ENCODE measurements at regions not wholly inside any gene's neighbourhood (a gene's known extent, or its start where the extent isn't known, plus 50 kb on each side); places are given as distances from the start of the nearest gene placed in this dataset.
"Not testable (repeated sequence)": the region's sequence is repeated elsewhere in the genome, so short reads cannot be mapped to it uniquely, and the experiment has no call there.

DNA sequence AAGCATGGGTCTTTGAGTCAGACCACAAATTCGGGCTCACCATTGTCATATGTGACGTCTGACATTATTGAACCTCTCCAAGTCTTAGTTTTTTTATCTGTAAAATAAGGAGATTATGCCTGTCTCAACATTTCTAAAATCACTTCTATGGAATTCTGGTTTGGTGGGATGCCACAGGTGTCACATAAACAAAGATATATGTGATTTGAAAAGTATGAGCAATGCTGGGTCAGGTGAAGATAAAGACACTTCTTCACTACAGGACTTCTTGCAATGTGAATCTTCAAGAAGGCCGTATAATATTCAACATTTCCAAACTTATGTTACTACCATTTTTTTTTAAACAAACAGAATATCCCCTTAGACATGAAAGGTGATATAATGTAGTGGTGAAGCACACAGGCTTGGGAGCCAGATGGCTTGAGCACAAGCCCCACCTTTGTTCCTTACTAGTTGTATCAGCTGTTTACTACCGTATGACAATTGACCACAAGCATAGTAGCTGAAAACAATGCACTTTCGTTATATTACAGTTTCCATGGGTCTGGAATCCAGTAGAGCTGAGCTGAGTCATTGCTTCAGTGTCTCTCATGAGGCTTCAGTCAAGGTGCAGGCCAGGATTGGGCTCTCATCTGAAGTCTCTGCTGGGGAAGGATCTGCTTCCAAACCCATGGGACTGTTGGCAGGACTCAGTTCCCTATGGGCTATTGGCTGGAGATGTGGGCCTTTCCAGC is 87.7 kb downstream of the UTP18 start:
- no peak for DNase-seq

DNA sequence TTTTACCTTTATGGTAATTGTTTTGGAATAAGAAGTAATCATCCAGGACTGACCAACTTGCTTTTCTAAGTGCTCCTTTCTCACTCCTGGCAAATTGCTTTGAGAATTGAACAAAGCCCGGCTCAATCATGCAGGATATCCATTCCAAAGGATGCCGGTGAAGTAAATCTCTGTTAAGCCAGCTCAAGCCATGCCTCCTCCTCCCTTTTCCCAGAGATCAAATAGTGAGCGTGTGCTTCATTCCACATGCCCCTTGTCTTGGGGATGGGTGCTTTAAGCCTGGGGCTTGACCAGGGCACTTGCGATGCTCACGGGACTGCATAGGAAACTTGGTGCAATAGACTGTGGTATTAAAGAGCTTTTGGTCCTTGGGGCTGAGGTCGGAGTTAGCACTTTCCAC is 90.7 kb downstream of the UTP18 start:
- DNase-seq: no peak

DNA sequence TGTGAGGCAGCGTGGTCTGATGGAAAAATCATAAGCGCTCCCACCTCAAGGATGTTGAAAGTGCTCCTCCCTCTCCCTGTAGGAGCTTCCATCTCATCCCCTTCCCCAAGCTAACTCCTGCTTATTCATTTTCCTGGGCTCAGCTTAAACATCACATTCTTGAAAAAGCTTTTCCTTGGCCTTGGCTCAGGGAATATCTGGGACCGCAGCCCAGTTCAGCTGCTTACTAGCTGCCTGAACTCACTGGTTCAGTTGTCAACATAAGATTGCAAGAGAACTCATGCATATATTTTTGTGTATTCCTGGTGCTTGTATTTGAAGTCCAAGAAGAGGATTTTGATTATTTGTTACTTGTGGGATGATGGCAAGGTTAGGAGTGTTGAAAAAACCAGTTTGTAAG is 91.5 kb downstream of the UTP18 start:
- DNase-seq: no peak

DNA sequence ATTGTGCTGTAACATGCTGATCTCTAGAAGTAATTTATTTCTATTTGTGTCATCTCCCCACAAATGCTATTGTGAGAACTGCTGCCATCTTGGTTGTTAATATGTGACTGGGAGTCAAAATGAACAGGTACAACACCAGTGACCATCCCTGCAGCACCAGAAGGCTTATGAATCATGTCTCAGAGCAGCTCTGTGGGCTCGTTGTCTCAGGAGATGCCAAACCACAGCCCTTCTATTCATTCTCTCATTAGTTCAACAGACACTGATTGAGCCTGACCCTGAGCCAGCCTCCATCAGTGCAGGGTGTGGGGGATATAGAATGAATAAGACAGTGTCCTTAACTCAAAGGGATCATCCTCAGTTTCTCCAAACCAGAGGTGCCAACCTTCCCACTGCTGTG is 92.5 kb downstream of the UTP18 start:
- DNase-seq: no peak

DNA sequence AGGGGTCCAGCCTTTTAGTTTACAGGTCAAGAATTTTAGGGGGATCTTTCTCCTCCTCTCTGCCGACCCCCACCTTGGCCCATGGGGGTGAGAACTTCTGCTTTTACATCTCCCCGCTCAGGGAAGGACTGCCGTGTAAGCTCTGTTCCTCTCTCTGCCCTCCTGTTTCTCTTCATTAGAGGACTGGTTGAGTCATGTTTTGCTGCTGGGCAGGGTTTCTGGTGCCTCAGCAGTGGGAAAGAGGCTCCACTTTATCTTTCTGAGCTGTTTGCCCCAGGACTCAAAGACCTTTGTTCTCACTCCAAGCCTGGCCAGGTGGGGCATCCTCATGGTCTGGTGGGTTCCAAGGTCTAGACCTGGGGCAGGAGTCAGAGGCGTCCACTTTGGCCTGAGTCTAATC is 93.0 kb downstream of the UTP18 start:
- DNase-seq: no peak

DNA sequence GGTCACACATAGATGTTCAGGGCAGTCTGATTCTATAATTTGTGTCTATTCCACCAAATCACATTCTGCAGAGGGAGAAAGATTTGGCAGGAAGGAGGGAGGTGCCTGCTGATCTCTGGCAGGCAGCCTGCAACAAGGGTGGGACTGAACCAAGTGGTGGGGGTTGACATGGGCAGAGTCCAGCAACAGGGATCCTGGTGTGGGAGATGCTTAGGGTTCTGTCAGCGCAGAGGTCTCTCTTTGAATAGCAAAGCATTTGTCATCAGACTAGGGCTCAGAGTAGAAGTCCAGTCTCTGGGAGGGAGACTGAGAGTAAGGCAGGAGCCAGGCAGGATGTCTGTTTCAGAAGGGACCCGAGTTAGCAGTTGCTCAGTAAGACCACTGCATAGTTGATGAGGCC is 94.6 kb downstream of the UTP18 start:
- no peak for DNase-seq

DNA sequence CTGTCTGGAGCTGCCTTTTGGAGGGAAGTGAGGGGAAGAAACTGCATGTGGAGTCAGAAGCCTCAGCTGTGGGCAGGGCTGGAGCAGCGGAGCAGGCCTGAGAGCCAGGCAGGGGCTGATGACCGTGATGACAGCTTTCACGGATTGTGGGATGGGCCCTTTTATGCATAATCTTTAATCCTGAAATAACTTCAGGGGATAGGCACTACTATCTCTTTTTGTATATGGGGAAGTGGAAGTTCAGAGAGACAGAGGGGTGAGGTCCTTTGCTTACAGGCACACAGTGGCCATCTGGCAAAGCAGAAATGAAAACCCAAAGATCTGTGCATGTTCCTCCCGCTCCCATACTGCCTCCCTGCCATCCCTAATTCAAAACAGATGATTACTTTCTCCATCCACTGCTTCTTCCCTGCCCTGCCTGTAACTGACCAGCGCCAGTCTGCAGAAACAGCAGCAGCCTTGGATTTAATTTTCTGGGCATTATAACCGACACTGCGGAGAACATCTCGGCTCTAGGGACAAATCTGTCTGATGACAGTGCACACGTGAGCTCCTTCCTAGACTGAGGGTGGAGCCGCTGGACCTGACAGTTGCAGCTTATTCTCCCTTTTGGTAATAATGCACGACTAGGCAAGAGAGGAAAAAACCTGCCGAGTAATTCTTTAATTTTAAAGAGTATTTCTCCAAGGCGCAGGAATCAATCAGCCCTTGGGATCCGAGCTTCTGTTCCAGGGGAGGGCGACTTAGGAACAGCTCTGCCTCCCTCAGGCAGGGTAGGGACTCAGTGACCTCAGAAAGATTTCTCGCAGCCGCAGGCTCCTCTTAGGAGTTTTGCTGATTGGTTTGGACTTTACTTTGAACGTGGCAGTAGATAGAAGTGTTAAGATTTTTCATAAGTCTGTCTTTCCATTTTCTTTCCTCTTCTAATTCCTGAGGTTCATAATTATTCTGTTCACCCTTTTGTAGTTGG is 95.4 kb downstream of the UTP18 start:
- DNase-seq: no peak

DNA sequence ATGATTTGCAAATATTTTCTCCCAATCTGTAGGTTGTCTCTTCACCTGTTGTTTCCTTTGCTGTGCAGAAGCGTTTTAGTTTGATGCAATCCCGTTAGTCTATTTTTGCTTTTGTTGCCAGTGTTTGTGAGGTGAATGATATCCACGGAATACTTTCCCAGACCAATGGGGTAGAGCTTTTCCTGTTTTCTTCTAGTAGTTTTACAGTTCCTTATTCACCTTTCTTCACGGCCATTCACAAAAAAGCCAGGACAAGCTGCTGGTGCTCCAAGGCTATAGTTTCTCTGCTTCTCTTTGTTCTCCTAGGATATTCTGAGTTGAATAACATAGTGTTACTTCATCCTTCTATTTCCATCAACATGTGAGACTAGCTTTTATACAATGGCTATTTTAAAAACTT is 98.7 kb downstream of the UTP18 start:
- no peak for DNase-seq

DNA sequence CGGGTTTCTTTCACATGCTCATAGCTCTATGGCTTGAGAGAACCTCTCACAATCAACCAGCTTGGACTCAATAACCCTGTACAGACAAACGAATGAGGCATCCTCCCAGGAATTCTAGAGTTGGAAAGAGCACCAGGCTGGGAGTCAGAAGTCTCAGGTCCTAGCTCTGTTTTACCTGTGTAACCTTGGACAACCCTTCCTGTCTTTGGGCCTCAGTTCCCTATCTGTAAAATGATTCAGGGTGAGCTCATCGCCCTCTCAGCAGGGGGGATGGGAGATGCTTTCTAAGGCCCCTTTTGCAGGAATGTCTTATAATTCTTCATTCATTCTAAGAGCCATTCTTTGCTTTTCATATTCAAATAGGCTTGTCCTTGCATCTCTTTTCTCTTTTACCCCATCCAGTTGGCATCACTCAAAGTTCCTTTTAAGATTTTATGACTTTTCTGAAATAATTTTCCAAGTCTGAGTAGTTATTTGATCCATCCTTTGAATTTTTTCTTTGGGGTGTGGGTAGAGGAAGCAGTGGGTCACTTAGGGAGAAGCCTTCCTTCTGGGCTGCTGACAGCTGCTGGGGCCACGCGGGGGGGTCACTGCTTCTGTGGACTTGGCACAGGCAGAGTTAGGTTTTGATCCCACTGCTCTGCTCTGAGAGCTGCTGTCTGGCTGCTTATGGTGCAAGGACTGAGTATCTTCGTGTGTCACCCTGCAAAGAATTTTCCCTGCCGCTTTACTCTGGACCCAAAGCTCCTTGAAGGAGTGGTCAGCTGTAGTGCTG is 102.7 kb downstream of the UTP18 start:
- no peak for DNase-seq

DNA sequence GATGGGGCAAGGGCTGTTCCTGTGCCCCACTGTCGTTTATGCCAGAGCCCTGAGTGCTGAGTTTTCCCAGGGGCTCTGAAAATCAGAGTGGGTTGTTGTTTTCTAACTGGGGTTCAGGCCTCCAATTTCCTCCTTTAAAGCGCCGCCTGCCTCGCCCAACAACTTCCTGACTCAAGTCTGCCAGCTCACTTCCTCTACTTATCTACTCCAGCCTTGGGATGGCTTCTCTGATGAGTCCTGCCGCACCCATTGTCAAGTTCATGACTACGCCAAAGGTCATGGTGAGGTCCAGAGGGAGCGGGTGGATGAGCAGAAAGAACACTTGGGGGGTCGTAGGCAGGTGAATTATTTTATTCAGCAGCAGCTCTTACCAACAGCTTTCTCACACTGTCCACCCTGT is 104.7 kb downstream of the UTP18 start:
- DNase-seq: peak; percentile 33

DNA sequence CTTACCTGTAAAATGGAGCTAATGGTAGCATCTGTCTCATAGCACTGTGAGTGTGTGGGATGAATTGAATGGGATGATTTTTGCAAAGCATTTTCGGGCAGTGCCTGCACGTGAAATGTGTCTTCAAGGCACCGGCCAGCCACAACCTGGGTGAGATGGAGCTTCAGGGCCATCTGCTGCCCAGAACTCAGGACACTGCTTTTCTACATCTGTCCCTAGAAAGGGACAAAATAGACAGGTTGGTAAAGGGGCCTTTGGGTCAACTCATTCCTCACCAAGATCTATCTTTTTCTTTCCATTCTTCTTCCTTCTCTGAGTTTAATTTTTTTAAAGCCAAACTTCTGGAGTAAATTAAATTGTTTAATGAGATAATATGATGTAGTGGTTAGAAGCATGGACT is 106.5 kb downstream of the UTP18 start:
- no peak for DNase-seq

DNA sequence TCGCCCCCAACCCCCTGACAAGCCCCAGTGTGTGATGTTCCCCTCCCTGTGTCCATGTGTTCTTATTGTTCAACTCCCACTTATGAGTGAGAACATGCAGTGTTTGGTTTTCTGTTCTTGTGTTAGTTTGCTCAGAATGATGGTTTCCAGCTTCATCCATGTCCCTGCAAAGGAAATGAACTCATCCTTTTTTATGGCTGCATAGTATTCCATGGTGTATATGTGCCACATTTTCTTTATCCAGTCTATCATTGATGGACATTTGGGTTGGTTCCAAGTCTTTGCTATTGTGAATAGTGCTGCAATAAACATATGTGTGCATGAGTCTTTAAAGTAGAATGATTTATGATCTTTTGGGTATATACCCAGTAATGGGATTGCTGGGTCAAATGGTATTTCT is 107.5 kb downstream of the UTP18 start:
- not testable (repeated sequence) for DNase-seq

DNA sequence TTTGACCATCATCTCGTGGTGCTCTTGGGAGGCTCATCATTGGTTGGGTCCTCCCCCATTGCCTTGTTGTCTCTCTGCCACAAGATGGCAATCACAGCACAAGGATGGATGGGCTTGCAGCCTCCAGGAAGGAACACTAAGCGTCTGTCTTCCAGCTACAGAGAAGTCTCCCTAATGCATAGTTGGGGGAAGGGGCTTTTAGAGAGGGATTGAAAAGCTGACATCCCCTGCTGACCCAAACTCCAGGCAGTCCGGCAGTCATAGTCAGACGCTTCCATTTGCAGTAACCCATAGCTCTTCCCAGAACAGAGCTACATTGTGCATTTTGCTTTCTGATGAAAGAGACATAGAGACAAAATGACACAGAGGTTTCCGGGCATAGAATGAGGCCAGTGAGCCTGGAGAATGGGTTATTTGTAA is 111.4 kb downstream of the UTP18 start:
- peak; percentile 62 for DNase-seq

DNA sequence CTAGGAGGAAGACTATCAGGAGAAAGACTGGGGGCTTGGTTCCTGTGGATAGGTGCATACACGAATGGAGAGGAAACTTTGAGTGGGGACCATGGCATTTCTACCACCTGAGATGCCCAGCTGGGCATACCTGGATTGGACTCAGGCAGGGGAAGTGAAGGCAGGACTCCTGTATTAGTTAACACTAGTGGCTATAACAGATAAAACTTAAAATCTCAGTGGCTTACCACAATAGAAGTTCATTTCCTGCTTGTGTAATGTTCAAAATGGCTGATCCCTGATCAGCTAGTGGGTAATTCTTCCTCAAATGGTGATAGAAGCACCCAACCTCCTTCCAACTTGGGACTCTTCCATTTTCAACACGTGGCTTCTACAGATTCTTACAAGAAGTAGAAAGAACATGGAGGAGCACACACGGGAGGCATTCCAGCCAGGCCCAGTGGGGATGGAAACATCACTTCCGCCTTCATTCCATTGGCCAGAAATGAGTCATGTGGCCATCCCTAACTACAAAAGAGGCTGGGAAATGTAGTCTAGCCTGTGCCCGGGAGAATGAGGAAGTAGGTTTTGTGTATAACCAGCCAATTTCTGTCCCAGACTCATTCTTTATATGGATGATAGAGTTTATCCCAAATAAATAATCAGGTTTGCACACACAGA is 112.1 kb downstream of the UTP18 start:
- DNase-seq: peak; percentile 81

DNA sequence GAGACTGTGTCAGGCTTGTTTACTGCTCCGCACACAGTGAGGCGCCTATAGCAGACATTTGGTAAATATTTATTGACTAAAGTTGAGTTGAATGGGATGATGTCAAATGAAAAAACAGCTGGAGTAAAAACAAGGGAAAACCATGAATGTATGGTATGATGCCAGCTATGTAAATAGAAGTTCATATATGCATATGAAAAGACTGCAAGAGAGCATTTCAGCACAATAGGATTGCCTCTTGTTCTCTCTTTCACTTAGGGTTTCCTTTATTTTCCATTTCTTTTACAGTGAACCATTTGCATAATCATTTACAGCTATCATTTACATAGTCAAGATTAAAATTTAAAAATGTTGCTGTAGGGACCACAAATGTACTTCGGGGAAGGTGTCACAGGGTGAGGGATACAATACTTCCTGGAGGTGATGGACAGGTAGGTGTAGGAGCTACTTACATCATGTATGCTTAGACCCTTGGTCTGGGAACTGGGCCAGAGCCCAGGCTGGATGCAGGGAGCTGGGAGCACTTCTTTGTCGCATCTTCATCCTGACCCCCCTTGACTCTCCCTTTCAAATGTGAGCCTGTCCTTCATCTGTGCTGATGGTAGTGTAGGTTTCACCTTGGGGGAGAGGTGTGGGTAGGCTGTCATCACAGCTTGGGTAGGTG is 113.3 kb downstream of the UTP18 start:
- no peak for DNase-seq

DNA sequence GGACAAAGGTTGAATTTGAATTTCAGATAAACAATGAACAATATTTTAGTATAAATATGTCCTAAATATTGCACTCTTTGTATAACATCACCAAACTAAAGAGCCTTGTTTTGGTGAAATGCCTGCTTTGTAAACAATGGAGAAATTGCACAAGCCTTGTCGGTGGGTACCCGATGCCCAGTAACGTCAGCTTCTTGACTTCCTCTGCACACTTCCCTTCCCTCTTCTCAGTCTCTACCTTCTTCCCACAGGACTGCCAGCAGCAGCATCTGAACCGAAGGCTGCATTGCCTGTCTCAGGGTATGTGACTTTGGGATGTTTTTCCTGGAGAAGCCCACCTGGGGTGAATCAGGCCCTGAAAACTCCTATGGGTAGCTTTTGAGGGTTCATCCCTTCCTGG is 113.9 kb downstream of the UTP18 start:
- DNase-seq: peak; percentile 63

DNA sequence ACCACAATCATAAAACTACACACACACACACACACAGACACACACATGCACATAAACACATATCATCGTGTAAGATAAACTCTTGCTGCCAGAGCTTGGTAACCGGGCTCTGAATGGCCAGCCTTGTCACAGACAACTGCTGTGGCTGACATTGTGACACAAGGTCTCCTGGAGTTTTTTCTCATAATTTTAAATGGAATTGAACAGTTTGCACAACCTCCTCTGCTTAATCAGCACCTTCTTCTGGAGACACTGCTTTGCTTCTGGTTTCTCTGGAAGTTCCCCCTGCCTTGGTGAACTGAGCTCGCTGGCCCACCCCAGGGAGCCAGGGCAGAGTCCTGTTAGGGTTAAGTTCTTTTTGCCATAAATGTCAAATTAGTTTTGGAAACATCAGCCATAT is 115.4 kb downstream of the UTP18 start:
- DNase-seq: peak; percentile 47

DNA sequence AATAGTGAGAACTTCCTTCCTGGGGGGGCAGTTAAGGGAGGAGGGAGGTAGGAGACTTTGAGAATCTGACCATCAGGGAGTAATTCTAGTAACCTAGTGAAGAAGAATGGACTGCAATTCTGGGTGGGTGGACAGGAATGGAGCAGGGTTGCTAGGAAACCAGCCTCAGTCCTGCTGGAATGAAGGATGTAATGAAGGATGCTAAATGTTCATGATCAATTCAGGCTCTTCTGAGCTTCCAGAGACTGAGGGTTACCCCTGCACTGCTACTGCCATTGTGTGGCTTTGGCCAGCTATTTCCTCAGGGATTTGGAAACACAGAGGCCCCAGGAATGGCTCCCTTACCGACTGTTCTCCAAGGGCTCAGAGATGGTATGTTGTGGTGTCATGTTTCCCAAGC is 116.4 kb downstream of the UTP18 start:
- no peak for DNase-seq

DNA sequence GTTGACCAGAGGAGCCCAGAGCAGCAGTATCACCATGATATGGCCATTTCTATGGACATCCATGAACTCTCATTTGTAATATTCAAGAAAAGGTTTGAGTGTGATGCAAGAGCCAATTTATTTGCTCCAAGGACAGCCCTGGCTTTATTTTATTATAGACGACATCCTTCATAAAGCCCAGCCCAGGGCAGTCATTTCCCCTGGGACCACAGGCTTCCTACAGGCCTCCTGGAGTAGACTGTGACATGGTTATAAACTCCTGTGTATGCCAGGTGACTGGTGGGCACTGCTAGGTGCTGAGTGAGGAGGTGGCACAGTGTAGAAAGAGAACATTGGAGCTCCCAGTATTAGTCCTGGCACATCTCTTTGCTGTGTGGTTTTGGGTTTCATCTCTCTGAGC is 120.9 kb downstream of the UTP18 start:
- DNase-seq: no peak

DNA sequence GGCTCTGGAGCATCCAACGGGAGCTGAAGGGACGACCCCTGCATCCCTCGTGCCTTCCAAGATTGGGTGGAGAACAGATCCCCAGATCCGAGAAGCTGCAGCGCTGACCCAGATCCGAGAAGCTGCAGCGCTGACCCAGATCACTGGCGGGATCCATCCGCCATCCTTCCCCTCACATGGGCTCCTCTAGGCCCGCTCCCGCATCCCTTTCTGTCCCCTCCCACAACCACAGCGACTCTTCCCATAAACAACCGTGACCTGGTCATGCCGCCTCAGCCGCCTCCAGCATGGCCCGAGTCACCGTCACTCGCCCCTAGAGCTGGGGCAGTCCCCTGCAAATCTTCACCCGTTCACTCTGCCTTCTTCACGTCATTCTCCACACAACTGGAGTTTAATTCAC is 124.9 kb downstream of the UTP18 start:
- DNase-seq: no peak

DNA sequence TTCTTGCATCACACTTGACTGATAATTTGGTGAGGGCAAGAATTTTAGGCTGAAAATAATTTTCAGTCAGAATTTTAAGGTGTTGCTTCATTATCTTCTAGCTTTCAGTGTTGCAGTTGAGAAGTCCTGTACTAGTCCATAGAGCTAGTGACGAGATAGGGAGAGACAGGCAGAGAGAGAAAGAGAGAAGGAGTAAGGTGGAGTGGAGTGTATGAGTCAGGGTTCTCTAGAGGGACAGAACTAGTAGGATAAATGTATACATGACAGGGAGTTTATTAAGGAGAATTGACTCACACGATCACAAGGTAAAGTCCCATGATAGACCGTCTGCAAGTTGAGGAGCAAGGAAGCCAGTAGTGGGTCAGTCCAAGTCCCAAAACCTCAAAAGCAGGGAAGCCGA is 127.2 kb downstream of the UTP18 start:
- DNase-seq: no peak

DNA sequence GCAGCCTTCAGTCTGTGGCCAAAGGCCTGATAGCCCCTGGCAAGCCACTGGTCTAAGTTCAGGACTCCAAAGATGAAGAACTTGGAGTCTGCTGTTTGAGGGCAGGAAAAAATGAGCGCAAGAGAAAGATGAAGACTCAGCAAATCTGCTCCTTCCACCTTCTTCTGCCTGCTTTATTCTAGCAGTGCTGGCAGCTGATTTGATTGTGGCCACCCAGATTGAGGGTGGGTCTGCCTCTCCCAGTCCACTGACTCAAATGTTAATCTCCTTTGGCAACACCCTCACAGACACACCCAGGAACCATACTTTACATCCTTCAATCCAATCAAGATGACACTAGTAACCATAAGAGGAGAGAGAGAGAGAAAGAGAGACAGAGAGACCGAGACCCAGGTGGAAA is 127.6 kb downstream of the UTP18 start:
- DNase-seq: no peak

Data from inflammatory macrophage treated with lipopolysaccharide for 4 hours (primary cell).